Fibroblast of pulmonary artery (primary cell): ENCODE measurements at regions not wholly inside any gene's neighbourhood (a gene's known extent, or its start where the extent isn't known, plus 50 kb on each side); places are given as distances from the start of the nearest gene placed in this dataset.

Experiments
- DNase-seq: peaks from one replicate; pipeline ENCODE4 v3.0.0-alpha.2; 2010; ENCODE audit warnings: low read depth
- H3K4me3 ChIP-seq: replicated peaks from 2 replicates; pipeline ENCODE4 v1.5.1; 2011; ENCODE audit warnings: low read depth, mild to moderate bottlenecking, control low read depth, low read length, moderate library complexity
- TF ChIP-seq, protein P1 (sequence below): IDR thresholded peaks from 2 replicates; pipeline ENCODE4 v1.5.1; 2011; ENCODE audit warnings: mild to moderate bottlenecking, control low read depth, low read length, inconsistent platforms; ENCODE audit errors: missing control alignments

GRCh38 chr2:107174171-107174570, 288.2 kb upstream of the ST6GAL2 start:
- DNase-seq = no peak
- TF ChIP-seq, protein P1, sequence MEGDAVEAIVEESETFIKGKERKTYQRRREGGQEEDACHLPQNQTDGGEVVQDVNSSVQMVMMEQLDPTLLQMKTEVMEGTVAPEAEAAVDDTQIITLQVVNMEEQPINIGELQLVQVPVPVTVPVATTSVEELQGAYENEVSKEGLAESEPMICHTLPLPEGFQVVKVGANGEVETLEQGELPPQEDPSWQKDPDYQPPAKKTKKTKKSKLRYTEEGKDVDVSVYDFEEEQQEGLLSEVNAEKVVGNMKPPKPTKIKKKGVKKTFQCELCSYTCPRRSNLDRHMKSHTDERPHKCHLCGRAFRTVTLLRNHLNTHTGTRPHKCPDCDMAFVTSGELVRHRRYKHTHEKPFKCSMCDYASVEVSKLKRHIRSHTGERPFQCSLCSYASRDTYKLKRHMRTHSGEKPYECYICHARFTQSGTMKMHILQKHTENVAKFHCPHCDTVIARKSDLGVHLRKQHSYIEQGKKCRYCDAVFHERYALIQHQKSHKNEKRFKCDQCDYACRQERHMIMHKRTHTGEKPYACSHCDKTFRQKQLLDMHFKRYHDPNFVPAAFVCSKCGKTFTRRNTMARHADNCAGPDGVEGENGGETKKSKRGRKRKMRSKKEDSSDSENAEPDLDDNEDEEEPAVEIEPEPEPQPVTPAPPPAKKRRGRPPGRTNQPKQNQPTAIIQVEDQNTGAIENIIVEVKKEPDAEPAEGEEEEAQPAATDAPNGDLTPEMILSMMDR = no peak
- H3K4me3 ChIP-seq = no peak overlapping the region

DNA sequence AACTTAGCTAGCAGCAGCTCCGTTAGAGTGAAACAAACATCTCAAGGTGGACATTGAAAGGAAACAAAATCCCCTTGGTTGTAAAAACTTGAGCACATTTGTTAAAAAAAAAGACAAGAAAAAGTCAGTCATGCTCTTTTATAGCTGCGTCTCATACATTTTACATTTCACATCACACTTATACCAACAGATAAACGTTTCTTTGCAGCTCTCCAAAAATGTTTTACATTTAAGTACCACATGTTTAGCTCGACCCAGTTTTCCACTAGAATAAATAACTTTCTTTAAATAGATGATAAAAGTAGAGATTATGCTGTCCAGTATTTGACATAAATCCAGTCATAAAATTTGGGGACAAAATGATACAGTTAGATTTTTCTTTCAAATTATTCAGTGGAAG, 297.0 kb upstream of the ST6GAL2 start:
- H3K4me3 ChIP-seq = no peak overlapping the region
- TF ChIP-seq, protein P1 = no peak
- DNase-seq = no peak

DNA sequence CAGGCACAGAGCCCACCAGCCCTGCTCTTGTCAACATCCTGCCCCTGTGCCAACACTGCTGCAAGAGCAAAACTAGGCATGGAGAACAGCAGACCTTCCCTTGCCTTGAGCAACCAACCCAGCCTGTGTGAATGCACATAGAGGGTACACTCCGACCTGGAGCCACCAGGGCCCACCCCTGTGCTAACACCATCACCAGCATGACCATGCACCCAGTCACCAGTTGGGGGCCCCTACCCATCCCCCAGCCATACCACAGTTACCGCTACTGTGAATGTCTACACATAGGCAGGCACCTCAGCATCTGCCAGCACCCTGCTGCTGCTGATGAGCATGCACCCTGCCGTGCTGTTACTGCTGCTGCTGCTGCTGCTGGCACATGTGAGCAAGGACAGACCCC, 301.9 kb upstream of the ST6GAL2 start:
- DNase-seq = no peak
- TF ChIP-seq, protein P1 = no peak
- no peak overlapping the region for H3K4me3 ChIP-seq

DNA sequence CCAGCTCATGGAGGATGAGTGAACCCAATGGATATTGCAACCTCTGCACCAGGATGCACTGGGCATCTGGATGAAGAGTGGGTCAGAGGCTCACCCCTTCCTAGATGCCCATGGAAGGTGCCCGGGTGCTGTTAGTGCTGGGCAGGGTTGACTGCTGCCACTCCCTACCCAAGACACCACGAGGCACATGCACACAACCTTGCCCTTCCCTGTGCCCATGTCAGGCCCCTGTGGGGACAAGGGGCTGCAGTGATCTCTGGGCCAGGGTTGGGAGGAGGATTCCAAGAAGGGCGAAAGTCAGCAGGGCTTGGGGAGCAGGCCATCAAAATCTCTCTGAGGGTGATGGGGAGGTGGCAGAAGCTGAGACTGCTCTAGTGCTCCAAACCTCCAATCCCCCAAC, 309.7 kb upstream of the ST6GAL2 start:
- TF ChIP-seq, protein P1 = no peak
- no peak for DNase-seq

GRCh38 chr2:107197594-107198294, 311.8 kb upstream of the ST6GAL2 start:
- TF ChIP-seq, protein P1 = no peak
- no peak for DNase-seq
- no peak overlapping the region for H3K4me3 ChIP-seq

More for the DNA sequence above, 309.7 kb upstream of the ST6GAL2 start:
- H3K4me3 ChIP-seq = no peak overlapping the region

DNA sequence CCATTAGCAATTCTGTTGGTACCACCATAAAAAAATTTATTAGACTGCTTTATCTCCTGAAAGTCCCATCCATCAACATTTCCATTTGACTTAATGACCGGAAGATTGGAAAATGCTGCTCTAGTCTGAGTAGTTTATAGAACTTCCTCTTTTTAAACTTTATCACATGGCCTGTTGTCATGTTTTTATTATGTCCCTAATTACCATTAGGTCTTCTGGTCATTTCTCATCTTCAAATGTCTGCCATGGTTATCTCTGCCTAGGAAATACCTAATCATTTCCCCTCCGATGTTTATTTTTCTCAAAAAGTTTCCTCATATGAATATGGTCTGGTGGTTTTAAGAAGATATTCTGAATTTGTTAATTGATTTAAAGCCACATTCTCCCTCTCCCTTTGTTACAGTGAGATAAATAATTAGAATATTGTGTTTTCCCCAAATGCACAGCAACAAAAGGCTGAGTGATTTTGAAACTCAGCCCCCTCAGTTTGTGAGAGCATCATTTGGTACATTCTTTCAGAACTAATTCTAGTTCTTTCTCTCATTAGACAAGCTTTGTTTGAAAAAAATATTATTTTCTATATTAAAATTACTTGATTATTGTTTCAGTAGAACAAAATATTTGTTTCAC, 317.1 kb upstream of the ST6GAL2 start:
- no peak overlapping the region for H3K4me3 ChIP-seq
- no peak for DNase-seq
- TF ChIP-seq, protein P1 = no peak
